ENCODE measurements at regions not wholly inside any gene's neighbourhood (a gene's known extent, or its start where the extent isn't known, plus 50 kb on each side); places are given as distances from the start of the nearest gene placed in this dataset.

DNA sequence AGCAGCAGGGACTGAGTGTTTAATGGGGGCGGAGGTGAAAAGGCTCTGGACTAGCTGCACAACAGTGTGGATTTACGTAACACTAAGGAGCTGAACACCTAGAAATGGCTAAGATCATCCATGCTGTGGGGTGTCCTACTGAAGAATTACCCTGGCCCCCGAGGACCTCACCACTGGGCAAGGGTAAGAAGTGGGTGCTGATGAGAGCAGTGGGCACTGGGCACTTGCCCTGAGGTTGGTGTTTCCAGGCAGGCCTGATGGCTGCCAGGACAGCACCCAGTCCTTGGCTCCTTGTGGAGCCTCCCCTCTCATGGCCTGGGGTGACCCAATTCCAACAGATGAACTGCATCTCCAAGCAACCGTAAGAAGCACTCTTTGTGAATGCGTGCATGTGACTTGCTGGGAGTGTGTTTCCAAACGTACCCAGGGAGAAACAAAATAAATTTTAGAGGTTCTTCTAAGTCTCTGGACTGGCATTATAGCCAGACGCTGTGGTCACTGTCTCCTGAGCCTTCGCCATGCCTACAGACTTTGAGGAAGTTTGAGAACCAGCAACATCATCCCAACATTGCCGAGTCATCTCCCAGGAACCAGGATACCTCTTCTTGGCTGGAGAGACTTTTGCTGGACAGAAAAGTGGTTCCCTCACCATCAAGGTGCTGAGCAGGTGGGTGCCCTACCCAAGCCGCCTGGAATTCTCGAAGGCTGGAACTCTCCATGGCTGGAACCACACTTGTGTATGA lies 245.9 kb downstream of the ERMARD start:
- no peak for DNase-seq (ENCODE audit: low read depth)

DNA sequence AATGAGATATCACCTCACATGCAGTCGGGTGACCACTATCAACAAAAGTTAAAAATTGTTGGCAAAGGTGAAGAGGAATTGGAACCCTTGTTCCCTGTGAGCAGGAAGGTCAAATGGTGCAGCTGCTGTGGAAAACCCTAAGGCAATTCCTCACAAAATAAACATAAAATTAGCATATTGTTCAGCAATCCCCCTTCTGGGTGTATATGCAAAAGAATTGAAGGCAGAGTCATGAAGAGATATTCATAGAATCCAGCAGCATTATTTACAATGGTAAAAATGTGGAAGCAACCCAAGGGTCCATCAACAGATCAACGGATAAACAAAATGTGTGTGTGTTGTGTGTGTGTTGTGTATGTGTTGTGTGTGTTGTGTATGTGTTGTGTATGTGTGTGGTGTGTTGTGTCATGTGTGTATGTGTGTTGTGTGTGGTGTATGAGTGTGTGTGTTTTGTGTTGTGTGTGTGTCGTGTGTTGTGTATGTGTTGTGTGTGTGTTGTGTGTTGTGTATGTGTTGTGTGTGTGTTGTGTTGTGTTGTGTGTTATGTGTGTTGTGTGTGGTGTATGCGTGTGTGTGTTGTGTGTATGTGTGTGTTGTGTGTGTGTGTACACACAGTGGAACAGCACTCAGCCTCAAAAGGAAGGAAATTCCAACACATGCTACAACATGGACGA lies 245.1 kb downstream of the ERMARD start:
- no peak for DNase-seq (ENCODE audit: low read depth)

DNA sequence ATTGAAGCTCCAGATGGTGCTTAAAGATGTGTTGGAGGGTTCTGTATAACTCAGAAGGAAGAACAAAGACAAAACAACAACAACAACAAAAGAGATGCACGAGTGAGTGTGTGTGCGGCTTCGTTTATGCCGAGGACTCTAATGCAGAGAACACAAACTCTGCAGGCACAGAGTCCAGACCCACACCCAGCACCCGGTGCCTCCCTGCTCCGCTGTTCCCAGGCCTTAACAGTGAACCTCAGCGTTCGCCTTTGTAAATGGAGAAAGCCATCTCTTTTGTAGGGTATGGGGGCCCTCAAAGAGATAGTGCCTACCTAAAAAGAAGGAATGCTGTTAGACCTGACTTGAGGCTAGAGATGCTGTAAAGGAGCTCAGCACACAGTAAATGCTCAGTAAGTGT lies 243.3 kb downstream of the ERMARD start:
- no peak for DNase-seq (ENCODE audit: low read depth)

DNA sequence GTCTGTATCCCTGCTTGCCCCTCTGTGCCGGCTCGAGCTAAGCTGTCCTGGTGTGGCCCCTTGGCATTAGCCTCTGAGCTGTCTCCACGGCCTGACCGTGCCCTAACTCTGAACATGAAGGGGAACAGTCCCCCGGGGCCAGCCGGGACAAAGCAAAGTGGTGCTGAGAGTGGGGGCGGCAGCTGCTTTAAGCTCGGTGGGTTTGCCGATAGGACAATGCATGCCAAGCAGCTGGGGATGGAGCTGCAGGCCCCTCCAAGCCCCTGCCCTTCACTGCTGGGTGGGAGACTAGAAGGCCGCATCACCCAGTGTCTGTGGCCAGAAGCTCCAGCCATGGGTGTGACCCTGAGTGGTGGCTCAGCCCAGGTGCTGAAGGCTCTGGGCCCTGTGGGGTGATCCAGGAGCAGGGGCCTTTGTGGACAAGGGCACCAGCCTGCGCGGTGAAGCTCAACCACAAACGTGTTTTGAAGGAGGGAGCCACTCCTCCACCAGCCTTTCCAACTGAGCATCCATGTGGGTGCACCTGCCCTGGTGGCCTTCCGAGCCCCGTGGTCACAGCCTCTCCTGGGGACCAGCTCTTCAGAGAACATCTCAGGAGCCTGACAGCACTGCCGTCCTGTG lies 242.5 kb downstream of the ERMARD start:
- no peak for DNase-seq (ENCODE audit: low read depth)

DNA sequence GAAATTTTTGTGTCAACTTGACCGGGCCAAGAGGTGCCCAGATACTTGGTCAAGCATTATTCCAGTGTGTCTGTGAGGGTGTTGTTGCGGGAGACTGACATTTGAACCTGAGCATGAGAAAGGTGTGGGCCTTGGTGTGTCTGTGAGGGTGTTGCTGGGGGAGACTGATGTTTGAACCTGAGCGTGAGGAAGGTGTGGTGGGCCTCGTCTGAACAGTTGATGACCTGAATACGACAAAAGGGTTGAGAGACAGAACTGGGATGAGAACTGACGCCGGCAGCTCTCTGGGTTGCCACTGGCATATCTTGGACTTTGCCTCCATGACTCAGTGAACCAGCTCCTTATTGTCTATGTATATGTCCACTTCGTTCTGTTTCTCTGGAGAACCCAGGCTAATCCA lies 240.5 kb downstream of the ERMARD start:
- no peak for DNase-seq (ENCODE audit: low read depth)

DNA sequence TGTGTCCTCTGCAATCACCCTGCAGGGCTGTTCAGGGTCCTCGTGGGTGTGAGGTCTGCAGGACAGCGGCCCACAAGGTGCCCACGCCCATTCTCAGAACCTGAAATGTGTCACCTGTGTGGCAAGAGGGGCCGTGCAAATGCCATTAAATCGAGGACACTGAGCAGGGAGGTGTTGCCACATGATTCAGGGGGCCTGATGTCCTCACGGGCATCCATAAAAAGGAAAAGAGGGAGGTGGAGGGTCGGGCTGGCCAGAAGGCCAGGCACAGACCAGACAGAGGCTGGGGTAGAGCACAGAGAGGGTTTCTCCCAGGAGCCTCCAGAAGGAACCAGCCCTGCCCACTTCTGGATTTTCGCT lies 239.6 kb downstream of the ERMARD start:
- DNase-seq (ENCODE audit: low read depth): no peak

DNA sequence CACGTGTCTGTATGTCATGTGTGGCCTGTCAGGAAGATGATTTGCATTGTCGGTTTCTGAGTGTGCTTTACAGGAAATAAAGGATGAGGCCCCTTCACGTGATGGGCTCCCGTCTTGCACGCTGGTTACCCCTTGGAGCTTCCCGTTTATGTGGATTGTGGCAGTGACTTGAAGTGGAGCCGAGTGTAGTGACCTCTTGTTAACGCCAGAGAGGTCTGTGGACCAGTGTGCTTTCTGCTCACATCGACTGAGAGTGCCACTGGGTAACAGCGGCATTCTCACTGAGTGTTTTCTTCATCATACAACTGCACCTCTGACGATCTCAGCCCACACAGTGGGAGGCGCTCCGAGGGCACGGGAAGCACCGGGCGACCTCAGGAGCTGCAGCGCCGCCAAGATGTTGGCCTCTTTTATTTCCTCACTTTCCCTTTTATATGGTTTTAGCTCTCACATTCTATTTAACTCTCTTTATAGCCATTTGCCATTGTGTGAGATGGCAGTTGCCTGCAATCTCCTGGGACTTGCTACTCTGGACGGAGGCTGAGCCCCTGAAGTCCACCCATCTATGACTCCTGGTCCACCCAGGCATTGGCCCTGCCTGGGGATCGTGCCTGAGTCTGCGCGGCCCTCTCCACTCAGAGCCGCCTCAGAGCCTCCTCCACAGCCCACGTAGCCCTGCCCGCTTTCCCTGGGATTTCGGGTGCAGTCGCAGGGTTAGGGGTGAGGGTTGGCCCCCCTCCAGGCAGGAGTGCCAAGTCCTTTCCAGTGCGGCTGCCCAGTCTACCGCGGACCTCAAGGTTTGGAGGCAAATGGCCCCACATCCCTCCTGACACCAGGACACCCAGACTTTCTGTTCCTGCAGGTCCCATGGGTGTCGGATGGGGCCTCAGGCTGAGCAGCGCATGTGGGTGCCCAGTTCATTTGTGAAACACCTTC lies 238.9 kb downstream of the ERMARD start:
- DNase-seq (ENCODE audit: low read depth): peak; percentile 12

DNA sequence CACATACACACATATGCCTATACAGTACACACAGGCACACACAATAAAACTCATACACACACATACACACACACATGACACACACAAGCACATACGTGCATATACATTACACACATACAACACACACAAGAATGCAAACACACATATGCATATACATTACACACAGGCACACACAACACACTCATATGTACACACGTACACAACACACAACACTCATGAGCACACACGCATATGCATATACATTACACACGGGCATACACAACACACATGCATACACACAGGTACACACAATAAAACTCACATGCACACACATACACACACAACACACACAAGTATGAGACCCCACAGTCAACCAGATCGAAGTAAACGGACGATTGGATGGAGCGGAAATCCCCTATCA lies 238.2 kb downstream of the ERMARD start:
- no peak for DNase-seq (ENCODE audit: low read depth)

DNA sequence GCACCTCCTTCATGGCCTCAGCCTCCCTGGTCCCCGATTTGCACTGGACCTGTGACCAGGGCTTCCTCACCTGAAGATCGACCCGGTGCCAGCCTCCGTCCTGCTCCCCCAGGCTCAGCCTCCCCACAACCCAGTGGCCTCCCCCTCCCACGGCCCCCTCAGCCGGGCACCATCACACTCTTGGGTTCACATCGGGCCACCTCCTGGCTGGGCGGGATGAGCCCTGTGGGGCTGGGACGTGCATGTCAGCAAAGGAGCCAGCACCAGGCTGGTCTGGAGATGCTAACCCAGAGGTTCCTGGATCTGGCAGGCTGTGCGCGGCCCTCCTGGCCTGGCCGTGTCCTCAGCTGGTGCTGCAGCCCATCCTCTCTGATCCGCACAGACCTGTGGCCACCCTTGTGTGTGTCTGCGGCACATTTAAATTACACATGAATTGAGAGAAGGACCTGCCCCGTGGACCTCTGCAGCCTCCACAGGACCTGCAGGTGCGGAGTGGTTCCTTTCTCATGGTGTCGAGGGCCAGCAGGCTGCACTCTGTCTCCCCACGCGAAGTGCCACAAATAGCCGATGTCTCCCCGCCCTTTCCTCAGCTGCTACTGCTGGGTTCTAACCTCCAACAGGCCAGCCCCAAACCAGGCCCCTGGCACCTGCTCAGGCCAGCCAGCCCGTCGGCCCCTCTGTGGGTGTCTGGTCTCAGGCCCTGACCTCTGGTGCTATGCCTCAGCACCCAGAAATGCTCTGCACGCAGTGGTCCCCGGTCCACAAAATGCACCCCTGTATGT lies 237.5 kb downstream of the ERMARD start:
- no peak for DNase-seq (ENCODE audit: low read depth)

DNA sequence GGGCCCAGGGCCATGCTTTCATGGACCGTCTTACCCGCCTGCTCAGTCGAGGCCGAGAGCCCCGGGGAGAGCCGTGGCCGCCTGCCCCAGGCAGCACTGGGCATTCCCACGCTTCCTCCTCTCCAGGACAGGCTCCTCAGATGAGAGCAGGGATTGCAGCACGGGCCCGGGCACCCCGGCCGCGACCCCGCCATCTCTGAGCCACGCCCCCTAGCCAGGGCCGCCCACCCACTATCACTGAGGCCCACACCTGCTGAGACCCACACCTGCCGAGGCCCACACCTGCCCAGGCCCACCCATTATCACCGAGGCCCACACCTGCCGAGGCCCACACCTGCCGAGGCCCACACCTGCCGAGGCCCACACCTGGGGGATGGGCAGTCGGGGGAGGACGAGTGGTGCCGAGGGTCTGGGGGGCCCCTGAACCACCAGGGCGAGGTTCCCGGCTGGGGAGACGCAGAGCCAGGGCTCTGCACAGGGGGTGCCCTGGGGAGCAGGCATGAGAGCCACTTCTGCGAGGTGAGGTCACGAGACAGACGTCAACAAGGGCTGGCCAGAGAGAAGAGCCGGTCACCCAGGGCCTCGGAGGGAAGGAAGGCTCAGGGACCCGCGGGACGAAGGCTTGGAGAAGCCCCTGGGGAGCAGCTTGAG lies 235.6 kb downstream of the ERMARD start:
- no peak for DNase-seq (ENCODE audit: low read depth)

DNA sequence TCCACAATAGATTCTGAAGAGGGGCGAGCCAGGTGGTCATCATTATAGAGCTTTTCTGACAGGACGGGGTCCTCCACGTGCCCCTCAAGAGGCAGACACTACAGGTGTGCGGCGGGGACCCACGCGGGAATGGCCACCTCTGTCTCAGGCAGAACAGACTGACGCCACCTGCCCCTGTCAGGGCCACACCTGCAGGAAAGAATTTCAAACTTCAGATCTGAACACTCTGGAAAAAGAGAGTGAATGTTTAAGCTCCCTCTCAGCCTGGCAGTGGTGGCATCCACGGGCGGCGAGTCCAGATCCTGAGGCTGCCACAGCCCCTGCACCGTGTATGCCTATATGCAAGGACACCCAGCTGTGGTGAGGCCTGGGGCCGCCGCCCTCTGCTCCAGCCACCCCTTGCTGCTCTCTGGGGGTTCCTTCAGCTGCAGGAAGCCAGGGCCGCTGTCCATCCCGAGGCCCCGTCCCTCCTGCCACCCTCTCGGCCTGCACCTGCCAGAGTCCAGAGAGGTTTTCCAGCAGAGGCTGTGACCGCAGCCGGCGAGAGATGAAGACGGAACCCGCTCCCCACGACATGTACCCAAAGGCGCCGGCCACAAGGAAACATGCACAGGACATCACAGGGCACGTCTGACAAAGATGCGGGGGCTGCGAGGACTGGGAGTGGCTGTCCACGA lies 234.9 kb downstream of the ERMARD start:
- no peak for DNase-seq (ENCODE audit: low read depth)

DNA sequence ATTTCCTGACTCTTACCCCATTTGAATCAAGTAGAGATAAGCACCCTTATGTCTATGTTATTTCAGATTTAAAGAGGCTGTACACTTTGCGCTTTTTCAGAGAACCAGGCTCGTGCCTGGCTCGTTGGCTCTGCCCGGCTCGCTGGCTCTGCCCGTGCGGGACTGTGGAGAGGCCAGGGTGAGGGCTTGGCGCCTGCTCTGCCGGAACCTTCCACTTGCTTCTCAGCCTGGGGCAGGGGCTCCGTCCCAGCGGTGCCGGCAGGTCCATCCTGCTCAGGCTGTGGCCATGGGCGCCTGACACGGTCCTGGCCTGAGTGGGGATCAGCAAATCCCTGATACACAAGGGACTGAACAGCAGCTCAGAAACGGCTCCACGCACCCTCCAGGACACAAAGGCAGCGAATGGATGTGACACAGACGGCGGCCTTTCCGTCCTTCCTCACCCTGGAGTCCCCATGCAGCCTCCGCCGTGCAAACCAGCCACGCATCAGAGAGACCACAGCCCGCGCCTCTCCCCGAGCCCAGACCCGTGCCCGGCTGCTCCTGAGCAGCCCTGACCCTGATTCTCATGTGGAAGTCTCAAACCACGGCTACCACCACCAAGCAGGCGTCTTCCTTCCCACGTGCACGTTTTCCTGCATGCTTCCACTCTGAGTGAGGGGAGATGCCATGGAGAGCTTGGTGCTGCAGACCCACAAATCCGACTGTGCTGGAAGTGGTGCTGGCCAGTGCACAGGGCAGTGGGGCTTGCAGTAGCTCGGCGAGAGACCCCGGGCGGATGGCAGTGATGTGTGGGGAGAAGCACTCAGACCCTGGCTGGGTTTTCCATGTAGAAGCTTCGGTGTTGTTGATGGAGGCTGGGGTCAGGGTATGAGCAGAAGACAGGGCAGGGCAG lies 233.9 kb downstream of the ERMARD start:
- no peak for DNase-seq (ENCODE audit: low read depth)

DNA sequence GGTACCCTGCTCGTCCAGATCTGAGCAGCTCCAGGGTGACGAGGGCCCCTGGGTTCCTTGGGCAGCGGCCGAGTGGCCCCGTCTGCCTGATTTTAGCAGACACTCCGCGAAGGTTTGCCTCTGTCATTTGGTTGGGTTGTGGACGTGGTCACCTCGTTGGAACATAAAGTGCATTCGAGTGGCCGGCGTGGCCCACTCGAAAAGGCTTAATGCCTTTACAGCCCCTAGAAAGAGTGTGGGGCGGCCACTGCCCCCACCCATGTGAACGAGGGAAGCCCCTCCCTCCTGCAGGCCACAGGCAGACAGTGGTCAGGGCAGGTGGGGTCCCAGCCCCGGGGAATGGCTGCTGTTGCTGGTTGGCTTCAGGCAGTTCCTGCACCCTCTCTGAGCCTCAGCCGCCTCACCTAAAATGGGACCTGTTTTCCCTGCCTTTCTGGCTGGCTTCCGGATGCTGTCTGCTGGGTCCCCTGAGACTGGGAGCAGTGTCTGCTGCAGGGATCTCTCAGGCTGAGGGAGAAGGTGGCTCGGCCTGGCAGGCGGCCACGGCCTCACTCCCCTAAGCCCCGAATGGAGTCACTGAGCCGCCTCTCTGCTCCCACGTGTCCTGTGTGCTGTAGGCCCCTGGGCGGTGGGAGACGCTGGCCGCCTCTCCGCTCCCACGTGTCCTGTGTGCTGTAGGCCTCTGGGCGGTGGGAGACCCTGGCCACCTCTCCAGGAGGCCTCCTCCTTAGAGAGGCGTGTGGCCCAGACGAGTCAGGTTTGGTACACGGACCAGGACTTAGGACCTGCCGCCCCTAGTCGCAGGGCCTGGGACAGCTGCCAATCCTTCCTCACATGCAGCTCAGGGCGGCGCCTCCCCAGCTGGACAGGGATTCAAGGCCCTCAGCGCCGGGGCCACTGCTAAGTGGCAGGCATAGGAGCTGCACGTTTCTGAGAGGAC lies 233.0 kb downstream of the ERMARD start:
- DNase-seq (ENCODE audit: low read depth): no peak

DNA sequence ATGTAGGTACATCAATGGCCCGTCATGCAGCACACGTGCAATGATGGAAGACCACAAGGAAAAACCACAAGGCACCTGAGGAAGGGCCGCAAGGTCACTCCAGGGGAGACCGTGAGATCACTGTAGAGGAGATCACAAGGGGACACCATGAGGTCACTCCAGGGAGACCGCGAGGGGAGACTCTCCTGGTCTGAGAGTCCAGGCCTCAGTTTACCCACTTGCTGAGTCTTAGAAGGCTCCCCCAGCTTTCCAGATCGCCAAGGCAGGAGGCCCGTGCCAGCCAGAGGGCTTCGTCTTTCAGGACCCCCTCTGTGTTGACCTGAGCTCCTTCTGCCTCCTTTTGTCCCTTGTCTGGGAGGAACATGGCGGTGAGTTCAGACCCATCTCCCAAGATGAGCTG lies 232.2 kb downstream of the ERMARD start:
- no peak for DNase-seq (ENCODE audit: low read depth)

DNA sequence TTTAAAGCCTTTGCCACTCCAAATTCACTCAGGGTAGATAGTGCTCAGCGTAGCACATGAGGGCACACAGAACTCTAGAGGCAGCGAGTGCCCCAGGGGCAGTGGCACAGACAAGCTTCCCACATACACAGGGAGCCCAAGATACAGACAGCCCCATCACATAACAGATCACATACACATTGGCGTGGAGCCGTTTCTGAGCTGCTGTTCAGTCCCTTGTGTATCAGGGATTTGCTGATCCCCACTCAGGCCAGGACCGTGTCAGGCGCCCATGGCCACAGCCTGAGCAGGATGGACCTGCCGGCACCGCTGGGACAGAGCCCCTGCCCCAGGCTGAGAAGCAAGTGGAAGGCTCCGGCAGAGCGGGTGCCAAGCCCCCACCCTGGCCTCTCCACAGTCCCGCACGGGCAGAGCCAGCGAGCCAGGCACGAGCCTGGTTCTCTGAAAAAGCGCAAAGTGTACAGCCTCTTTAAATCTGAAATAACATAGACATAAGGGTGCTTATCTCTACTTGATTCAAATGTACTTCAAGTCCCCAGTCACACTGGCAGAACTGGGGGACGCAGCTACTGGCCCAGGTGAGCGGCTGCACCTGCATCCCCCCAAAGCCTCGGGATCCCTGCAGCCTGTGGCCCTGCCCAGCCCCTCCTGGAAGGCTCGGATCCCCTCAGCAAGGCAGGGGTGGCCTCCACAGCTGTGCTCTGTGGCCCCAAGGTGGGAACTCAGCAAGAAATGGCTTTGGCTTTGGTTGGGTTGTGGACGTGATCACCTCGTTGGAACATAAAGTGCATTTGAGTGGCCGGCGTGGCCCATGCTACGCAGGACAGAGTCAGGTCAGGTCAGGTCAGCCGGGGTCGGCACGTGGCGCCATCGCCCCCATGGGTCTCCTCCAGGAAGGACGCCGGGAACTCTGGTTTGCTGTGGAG lies 231.3 kb downstream of the ERMARD start:
- no peak for DNase-seq (ENCODE audit: low read depth)

DNA sequence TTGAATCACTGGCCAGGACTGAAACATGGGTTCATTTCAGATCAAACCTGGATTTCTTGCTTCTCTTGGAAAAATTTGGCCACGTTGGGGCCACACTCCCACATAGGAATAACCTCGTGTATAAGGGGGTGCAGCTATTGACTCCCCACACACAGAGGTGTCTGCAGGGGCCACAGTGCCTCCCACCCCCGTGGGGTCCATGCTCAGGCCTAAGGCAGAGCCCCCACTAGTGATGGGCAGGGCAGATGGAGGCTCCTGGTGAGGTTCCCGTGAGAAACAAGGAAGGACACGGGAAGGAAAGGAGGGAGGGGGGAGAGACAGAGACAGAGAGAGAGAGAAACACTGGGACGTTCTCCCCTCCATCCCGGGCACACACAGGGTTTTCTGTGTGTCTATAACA lies 230.5 kb downstream of the ERMARD start:
- no peak for DNase-seq (ENCODE audit: low read depth)

DNA sequence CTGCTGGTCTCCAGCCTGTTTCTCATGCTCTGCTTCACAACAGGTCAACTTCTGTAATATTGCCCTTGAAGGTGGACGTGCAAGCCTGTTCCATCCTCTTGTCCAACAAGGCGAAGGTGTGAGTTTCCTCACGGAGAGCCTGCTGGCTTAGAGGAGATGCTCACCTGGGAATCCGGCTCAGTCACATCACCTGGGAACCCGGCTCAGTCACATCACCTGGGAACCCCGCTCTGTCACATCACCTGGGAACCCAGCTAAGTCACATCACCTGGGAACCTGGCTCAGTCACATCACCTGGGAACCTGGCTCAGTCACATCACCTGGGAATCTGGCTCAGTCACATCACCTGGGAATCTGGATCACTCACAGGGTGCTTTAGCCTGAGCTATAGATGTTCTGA lies 230.1 kb downstream of the ERMARD start:
- DNase-seq (ENCODE audit: low read depth): no peak
